22Rv1 (cell line): ENCODE measurements at regions not wholly inside any gene's neighbourhood (a gene's known extent, or its start where the extent isn't known, plus 50 kb on each side); places are given as distances from the start of the nearest gene placed in this dataset.
"Not testable (repeated sequence)": the region's sequence is repeated elsewhere in the genome, so short reads cannot be mapped to it uniquely, and the experiment has no call there.

ENCODE experiments used
- H3K27ac ChIP-seq: fragments of 450-650 bp; 2 replicates; pipeline ENCODE4 v1.5.1; 2017
- ZFX ChIP-seq: fragments of 450-650 bp; IDR thresholded peaks from 2 replicates; pipeline ENCODE4 v1.6.1; 2017; ENCODE audit warnings: antibody characterized with exemption, borderline replicate concordance
- TF ChIP-seq, protein P1 (sequence below): fragments of 450-650 bp; IDR thresholded peaks from 2 replicates; pipeline ENCODE4 v1.5.1; 2017; ENCODE audit warnings: mild to moderate bottlenecking

GRCh38 chr20:12084482-12084881 lies 166.8 kb downstream of the BTBD3 start:
- no peak overlapping the region for H3K27ac ChIP-seq
- TF ChIP-seq ZFX: no peak
- TF ChIP-seq, protein P1, sequence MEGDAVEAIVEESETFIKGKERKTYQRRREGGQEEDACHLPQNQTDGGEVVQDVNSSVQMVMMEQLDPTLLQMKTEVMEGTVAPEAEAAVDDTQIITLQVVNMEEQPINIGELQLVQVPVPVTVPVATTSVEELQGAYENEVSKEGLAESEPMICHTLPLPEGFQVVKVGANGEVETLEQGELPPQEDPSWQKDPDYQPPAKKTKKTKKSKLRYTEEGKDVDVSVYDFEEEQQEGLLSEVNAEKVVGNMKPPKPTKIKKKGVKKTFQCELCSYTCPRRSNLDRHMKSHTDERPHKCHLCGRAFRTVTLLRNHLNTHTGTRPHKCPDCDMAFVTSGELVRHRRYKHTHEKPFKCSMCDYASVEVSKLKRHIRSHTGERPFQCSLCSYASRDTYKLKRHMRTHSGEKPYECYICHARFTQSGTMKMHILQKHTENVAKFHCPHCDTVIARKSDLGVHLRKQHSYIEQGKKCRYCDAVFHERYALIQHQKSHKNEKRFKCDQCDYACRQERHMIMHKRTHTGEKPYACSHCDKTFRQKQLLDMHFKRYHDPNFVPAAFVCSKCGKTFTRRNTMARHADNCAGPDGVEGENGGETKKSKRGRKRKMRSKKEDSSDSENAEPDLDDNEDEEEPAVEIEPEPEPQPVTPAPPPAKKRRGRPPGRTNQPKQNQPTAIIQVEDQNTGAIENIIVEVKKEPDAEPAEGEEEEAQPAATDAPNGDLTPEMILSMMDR: no peak

DNA sequence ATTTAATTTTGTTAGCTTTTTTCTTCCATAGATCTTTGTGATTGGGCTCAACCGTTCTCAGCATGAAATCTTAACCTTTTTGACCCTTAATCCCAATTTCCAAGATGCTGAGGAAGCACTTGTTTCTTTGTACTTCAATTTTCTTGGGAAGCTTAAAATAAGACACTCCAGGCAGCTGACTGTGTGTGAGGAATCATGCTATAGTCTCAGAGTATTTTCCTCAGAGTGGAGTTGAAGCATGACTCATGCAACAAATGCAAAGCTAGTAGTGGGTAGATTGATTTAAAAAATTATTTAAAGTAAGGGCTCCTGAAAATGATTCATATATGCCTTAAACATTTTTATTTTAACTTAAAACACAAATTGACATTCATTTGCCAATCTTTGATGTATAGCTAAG lies 168.7 kb downstream of the BTBD3 start:
- H3K27ac ChIP-seq: no peak overlapping the region

DNA sequence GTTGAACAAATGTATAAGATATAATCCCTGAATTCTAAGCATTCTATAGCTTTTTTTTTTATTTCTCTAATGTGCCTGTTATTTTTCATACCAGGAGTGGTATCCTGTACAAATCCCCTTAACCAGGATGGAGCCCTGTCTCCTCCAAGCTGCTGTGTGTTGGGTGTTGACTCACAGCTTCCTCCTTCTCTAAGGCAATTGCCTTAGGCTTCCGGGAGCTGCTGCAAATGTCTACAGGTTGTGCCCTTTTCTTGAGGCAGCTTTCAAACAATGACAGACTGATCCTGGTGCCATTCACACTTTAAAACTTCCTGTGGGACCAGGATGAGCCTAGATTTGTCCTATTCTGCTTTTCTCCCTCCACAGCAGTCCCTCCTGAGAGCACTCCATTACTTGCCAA lies 173.2 kb downstream of the BTBD3 start:
- TF ChIP-seq ZFX: no peak
- TF ChIP-seq, protein P1: no peak

More for the DNA sequence above, 168.7 kb downstream of the BTBD3 start:
- TF ChIP-seq, protein P1: no peak
- TF ChIP-seq ZFX: no peak

DNA sequence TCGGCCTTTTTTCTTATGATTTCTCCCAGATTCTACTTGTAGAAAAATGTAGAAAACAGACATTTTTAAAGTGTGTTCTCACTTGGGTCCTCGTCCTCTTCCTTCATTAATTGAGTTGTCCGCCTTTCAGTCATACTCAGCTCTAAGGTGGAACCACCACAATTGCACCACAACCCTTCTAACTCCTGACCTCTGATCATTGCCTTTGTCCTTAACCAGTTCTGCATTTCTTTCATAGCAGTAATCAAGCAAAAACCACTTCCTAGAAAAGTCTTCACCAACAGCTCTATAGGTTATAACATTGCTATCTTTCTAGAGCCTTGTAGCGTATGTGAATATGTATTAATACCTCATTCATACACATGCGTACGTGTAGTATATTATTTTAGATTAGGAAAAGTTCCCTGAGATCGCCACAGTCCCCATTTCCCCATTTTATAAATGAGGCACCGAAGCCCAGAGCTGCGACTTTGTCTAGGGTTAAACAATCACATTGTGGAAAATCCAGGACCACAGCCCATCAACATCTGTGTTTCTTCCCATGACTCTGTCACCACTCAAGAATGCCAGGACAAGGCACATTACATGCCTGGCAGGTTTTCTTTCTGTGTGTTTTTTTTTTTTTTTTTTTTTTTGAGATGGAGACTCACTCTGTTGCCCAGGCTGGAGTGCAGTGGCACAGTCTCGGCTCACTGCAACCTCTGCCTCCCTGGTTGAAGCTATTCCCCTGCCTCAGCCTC lies 175.5 kb downstream of the BTBD3 start:
- TF ChIP-seq, protein P1: no peak
- no peak for TF ChIP-seq ZFX
- no peak overlapping the region for H3K27ac ChIP-seq

More for the DNA sequence above, 173.2 kb downstream of the BTBD3 start:
- no peak overlapping the region for H3K27ac ChIP-seq

- H3K27ac ChIP-seq: not testable (repeated sequence)
Observed at GRCh38 chr20:12093797-12094190, 176.1 kb downstream of the BTBD3 start.

DNA sequence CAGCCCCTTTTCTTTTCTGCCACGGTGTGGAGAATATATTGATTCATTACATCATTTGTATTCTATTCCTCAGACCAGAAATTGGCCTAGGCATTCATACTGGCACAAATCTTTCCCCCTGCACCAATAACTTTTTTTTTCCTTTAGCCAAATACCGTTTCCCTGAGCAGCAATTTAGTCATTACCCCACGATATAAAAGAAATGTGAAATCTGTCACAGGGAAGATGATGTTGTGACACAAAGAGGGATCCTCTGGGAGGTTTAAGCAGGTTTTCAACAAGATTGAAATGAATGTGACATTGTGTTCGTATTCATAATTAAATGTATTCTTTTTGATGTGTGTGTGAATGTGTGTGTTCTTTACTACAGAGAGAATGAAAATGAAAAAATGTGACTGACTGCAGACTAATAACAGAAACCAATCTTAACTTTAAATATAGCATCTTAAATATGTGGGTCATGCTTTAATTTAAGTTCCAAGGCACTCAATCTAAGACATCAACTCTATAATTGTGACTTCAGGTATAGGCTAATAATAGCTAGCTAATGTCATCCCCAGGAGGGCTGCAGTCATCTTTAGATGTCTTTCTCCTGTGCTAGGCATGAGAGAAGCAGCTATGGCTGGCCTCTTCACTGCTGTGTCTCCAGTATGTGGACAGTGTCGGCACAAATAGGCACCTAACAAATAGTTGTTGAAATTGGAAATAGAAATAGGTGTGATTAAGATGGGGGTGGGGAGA lies 177.7 kb downstream of the BTBD3 start:
- no peak overlapping the region for H3K27ac ChIP-seq
- TF ChIP-seq, protein P1: no peak
- TF ChIP-seq ZFX: no peak

DNA sequence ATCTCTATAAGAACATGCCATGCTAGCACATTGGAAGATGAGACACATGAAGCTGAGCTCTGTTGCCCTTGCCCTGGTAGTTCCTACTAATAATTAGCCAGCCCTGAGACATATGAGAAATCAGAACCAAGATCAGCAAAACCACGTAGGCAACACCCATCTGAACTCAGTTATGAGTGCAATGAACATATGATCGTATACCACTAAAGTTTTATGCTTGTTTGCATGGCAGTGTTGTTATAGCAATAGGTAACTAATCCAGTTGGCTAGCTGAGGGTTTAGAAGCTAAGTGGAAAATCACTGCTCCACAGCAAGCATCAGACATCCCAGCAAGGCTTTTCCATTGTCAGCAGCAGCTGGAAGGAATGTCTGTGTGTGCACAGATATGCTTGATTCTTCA lies 180.7 kb downstream of the BTBD3 start:
- TF ChIP-seq, protein P1: no peak
- TF ChIP-seq ZFX: no peak
- no peak overlapping the region for H3K27ac ChIP-seq
